RCC 7860 (cell line): ENCODE measurements at regions not wholly inside any gene's neighbourhood (a gene's known extent, or its start where the extent isn't known, plus 50 kb on each side); places are given as distances from the start of the nearest gene placed in this dataset.

Experiments used
- DNase-seq: peaks from one replicate; pipeline ENCODE4 v3.0.0-alpha.2; 2015; ENCODE audit warnings: low spot score
- FAIRE-seq: peaks from 2 replicates; lab custom pipeline; 2012; peaks lifted over from hg19 to GRCh38; lab: Jason Lieb, UNC

DNA sequence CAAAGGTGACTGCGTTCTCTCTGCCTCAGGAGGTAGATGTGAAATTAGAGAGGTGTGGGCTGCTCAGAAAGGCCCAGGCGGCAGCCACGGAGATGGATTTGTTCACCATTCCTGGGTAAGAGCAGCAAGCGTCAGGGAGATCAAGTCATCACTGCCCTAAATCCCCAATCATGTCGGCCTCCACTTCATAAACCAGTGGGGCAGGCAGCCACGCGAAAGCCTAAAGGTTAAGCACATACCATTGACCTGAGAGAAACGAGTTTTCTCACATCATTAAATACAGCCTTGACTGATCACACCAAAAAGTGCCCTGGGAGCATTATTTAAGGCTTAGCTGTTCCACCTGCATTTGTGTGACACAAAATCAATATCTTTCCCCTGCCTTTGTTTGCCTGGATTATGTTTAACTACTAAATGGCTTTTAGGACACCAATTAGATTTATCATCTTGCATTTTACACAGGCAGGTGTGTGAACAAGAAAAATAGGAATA, 50.7 kb upstream of the FOXB1 start:
- DNase-seq (no peak), FAIRE-seq (no peak)

DNA sequence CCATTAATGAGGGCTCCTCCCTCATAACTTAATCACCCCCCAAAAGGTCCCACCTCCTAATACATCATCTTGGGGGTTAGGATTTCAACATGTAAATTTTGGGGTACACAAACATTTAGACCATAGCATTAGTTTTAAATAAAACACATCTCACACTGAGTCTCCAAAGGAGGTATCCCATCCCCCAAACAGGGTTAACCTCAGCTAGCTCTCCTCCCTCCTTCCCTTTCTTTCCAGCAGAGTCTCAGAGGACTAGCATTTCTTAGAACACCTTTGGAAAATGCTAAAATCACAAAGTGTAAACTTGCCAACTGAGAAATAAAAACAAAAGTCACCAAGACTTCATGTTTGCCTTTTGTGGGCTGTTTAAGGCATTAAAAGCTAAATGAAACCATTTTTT, 51.2 kb upstream of the FOXB1 start:
- DNase-seq (no peak), FAIRE-seq (no peak)

DNA sequence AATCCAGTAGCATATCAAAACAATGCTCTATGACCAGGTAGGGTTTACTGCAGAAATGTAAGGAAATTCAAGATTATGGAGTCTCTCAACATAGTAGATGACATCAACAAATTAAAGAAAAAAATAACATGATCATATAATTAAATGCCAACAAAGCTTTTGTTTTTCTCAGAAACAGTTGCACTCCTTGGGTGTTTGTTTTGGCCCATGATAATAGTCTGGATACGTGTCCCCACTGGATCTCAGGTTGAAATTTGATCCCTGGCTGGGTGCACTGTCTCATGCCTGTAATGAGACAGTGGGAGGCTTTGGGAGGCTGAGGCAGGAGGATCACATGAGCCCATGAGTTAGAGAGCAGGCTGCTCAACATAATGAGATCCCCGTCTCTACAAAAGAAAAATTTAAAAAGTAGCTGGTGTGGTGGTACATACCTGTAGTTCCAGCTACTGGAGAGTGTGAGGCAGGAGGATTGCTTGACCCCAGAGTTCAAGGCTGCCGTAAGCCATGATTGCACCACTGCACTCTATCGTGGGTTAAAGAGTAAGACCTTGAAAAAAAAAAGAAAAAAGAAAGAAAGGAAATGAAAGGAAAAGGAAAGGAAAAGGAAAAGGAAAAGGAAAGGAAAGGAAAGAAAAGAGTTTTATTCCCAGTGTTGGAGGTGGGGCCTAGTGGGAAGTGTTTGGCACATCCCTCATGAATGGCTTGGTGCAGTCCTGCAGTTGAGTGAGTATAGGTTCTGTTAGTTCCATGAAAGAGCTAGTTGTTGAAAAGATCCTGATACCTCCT, 53.3 kb upstream of the FOXB1 start:
- FAIRE-seq: no peak
- DNase-seq: no peak

DNA sequence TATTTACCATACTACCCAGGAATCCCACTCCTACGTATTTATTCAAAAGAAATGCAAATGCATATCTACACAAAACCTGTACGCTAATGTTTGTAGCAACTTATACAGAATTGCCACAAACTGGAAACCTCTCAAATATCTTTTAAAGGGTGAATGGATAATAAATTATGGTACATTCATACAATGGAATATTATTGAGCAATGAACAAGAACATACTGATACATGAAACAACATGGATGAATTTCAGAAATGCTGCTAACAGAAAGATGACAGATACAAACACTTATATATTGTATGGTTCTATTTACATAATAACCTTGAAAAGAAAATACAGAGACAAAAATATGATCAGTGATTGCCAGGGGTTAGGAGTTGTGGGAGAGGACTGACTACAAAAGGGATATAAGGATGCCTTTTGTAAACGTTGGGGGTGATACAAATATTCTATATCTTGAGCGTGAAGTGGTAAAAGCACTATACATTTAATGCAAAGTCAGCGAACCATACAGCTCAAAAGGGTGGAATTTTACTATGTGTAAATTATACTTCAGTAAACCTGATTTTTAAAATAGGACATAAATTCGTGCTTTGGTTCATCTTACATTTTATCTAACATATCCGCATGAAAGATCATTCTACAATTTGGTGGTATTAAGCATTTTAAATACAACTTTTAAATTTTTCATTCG, 55.0 kb upstream of the FOXB1 start:
- FAIRE-seq (no peak), DNase-seq (no peak)

DNA sequence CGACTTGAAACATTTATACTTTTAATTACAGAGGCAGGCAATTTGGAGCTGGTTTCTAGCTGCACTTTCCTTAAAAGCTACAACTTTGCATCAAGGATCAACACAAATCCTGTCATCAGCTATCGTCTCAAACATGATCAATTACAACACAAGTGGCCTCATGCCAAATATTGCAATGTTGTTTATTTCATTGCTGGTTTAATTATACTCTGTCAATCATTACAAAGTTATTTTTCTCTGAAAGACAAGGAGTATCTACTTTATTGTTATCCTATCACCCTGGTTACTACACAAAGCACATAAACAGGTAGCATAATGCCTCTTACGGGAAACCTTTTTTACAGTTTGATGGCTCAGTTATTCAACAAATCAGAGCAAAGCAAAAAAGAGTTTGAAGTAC, 58.0 kb upstream of the FOXB1 start:
- no peak for FAIRE-seq
- no peak for DNase-seq

DNA sequence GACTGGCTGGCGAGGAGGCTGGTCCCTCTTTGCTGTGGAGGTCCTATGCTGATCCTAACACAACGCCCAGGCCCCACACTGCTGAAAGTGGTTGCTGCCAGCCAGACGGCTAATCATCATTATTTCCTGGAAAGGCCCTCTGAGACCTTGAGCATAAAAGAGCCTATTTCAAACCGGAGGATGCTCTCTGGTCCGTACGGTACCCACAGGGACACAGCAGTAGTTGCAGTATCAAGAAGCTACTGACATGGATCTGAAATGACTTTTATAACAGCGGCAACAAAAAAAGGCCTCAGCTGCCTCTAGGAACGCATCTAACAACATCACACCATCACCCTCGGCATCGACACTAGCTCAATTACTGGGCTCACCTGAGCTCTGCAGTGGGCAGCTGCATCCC, 59.1 kb upstream of the FOXB1 start:
- DNase-seq (no peak), FAIRE-seq (no peak)

DNA sequence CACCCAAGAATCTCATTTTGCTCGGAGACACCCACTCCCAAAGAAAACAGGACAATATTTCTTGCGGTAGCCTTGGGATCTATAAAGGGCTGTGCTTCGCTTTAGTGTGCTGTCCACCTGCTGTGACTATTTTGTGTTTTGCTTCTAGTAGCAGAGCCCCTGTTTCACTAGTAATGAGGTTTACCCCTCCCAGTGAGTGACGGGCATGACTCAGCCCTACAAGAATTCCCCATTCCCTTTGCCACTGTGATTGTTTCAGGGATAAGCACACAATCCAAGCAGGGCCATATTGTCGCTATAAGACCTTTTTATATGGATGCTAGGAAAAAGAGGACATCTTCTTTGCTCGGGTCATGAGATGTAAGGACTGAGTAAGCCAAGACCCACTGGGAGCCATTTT, 62.5 kb upstream of the FOXB1 start:
- FAIRE-seq: no peak
- DNase-seq: no peak

DNA sequence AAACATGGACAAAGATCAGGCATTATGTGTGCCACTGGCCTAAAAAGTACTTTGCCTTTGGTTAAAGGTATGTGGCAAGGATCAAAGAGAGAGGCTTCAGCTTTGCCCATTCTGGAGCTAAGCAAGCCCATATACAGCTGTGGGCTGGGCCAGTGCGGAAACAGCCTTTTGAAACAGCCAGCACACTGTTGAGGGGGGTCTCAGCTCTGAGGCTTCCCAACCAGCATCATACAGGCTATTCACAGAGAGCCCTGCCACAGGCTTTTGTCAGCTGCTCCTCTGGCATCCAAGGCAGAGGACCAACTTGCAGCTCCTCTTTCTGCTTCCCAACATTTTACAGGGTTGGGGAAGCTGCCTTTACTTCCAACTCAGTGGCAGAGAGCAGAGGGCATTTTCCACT, 63.2 kb upstream of the FOXB1 start:
- no peak for FAIRE-seq
- no peak for DNase-seq

DNA sequence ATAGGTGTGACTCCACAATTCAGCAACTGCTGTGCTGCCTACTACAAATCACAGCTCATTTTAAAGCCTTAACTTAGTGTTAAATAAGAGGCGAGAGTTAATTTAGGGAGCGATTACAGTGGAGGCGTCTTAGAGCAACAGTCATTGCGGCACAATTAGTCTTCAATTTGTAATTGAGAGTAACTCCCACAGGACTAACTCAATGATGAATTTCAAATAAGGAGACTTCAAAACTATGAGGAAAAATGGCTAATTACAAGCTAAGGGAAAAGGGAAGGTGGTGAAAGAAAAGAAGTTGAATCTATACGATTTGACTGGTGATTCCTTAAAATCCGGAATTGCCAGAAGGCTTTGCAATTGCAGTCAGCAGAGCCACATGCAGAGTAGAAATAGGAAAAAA, 63.7 kb upstream of the FOXB1 start:
- no peak for DNase-seq
- FAIRE-seq: no peak

DNA sequence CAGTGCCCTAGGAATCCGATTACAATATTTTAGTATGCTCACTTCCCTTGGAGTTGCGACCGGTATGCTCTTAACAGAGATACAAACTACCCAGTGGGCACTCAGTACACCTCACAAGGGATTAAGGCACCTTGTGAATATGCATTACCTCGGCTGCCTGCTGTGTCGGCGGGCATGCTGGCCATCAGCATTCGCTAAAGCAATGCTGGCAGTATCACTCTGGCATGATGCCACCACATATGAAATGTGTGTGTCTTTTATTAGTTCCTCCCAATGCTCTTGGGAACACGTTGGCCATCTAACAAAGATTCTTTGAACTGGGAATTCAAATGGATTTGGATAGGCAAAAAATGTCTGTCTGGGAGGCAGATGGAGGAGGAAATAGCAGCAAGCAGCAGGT, 67.4 kb upstream of the FOXB1 start:
- FAIRE-seq: no peak
- no peak for DNase-seq

DNA sequence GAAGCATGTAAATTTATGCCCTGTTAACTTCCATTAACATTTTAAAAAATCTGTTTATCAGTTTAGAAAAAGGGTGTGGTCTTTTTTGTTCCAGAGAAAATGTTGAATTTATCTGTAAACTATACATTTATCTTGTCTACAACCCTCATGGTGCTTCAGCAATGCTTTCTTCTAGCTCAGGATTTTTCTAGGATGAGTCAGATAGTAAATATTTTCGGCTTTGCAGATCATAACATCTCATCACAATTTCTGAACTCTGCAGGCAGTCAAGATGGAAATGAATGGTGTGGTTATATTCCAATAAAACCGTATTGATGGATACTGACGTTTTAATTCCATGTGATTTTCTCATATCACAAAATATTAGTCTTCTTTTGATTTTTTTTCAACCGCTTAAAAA, 70.5 kb upstream of the FOXB1 start:
- DNase-seq (no peak), FAIRE-seq (no peak)

DNA sequence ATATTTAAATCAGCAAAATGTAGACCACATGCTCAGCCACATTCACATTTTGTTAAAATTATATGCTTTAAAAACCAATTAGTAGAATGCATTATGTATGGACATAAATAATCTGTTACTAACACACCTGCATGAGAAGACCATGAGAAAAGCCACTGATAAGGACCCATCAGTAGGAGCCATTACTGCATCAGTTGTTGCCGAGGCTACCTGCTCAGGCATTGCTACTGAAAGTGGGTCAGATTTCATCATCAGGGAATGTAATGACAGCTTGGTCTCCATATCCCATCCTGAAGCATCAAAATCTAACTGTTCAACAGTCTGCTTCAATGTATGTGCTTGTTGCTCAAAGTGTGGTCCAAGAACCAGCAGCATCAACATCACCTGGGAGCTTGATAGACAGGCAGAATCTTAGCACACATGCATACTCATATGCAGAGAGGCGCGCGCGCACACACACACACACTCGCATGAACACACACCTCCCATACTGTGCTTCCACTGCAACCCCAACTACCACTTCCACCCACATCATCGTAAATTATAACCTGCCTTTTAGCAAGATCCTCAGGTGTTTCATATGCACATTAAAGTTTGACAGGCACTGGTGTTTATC, 72.4 kb upstream of the FOXB1 start:
- no peak for FAIRE-seq
- no peak for DNase-seq

DNA sequence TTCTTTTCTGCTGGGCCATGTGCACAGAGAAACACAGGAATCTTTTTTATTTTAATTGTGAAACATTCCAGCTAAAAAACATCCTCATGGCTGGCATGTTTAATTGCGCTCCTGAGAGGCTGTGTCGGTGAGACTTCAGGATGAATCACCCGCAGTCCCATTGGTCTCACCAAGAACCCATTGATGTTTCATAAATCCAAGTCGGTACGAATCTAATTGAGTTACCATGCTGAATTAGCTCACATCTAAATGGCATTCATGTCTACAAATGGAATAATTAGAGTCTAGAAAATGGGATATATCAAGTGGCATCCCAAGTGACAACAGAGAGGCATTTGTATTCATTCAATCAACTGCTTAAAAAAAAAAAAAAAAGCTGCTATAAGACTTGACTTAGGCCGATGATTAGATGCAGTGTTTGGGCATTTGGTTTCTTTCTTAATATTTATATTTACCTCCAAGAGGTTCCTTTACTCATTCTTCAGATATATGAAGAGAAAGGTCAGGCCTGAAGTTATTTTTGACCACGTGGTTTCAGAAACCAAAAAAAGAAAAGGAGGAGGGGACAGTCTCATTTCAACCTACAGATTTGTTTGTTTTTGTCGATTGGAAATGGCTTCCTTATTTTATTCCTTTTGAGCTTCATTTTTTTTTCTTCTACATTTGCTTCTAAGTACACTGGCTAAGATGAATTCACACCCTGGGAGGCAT, 79.1 kb upstream of the FOXB1 start:
- no peak for FAIRE-seq

DNA sequence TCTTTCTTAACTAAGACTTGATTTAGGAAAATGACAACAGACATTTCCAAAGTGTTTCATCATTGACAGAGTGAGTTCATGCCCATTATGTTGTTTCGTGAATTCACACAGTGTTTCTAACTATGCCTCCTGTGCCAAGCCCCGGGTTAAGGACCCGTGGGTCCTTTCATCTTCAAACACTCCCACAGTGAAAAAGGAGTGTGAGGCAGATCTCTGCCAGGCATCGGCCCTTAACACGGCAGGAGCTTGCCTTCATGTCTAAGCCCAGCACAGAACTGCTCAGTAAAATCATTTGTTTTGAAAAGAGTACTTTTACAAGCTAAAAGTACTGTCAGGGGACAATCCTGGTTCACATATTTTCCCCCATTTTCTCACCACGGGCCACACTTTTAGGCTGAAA, 80.0 kb upstream of the FOXB1 start:
- no peak for FAIRE-seq
- no peak for DNase-seq

More for the DNA sequence above, 79.1 kb upstream of the FOXB1 start:
- DNase-seq: no peak

DNA sequence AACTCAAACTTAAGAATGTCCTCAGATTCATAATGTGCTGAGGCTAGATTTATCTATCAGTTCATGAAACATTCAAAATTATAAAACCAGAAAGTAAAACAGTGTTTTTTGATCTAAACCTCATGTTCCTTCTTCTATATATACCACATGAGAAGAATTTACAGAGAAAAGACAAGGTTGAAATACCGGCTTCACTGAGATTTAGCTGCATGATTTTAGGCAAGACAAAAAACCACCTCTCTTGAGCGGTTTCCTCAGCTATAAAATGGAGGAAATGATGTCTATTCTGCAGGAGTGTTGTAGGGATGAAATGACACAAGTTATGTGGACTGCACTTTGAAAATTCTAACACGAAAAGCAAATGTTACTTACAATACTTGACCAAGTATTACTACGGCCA, 80.6 kb upstream of the FOXB1 start:
- FAIRE-seq (no peak), DNase-seq (no peak)

DNA sequence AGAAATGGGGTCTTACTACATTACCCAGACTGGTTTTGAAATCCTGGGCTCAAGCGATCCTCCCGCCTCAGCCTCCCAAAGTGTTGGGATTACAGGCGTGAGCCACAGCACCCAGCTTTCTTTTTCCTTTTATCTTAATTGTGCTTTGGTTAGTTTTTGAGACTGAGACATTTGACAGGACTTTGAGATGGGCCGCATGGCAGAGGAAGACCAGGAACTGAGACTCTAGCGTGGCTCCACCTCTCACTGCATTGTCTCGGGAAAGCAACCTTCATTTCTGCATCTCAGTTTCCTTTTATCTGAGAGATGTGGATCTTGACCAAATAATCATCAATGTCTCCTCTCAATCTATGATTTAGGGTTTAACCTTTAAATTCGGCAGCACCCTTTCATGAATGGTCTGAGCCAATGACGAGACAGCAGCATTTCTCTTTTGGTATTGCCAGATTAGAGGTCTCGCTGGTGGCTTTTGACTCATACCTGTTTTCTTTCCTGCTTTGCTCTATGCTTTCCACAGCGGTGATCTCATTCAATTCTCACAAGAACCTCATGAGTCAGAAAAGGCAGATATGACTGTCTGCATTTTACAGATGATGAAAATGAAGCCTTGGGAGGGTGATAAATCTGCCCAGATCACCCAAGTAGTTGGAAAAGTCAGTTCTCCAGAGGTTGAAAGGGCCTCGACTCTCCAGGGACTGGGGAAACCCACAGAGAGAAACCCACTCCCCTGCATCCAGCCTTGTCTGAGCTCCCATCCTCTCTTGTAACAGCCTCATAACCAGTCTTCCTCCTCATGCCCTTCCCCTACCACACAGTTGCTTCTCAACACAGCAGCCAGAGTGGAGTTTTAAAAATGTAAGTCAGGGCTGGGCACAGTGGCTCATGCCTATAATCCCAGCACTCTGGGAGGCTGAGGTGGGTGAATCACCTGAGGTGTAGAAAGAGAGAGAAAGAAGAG, 84.8 kb upstream of the FOXB1 start:
- peak; percentile 62 for DNase-seq
- FAIRE-seq: peak; percentile 39

DNA sequence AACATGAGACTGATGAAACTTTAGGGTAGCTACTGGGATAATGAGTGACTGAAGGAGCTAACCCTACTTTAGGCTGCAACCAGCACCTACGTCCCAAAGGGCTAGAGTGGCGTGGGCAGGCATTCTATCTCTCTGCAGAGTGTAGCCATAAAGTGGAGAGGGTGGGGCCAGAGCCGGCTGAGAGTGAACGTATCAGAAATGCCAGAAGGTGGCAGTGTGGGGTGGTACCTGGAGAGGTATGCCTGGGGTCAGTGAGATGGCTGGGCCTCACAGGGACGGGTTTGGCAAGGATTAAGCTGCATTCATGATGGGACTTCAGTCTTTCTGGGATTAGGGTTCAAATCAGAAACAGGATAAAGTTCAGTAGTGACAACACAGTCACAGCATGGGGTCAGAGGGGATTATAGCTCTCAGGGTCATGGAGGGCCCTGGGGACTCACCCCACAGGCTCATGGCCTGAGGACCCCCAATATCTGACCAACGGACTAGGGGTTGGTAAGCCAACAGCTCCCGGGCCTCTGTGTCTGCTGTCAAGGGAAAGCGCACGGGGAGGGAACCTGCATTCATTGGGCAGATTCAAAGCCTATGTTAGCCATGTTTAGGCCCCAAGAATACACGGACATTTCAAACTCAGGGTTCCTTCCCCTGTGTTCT, 86.5 kb upstream of the FOXB1 start:
- no peak for FAIRE-seq
- peak; percentile 9 for DNase-seq

DNA sequence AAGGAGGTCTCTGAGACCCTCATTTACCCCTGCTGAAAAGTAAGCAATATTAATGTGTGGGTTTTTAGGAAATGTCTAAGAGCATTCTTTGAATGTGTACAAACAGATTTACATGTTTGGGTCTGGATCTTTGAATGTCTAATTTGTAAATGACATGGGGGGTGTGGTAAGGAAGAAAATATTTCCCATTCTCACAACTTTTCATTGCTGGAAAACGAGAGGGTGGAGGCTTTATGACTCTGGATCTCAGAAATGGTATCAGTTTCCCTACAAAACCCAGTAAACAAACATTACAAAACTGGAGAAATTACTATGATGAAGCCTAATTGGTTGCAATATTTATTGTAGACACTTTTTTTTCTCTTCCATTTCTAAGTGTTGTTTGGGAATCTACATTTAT, 98.1 kb upstream of the FOXB1 start:
- FAIRE-seq: no peak
- DNase-seq: no peak

DNA sequence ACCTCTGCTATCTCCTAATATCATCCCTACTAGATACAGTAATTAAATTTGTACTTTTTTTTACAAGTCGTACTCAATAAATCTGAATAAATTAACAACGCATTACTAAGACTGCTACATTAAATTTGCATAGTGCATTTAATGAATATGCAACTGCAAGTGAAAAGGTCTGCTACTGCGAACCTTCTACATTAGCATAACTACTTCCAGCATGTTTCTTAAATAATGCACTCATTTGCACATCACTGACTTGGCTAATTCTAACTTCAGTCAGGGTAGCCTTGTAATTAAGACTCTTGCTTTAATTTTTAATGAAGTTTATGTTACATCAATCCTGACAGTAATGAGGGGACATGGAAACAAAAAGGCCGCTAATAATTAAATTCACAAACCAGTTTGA, 98.9 kb upstream of the FOXB1 start:
- no peak for FAIRE-seq

More for the DNA sequence above, 98.9 kb upstream of the FOXB1 start:
- no peak for DNase-seq
